Upper lobe of left lung (tissue), 4 donors: ENCODE measurements at regions not wholly inside any gene's neighbourhood (a gene's known extent, or its start where the extent isn't known, plus 50 kb on each side); places are given as distances from the start of the nearest gene placed in this dataset.

Source experiments
- CTCF ChIP-seq, 6 experiments: fragments of 450-650 bp in 4 of 6; fragments of 200-600 bp in 2 of 6; sonication (generic) in 2 of 6; IDR thresholded peaks; one replicate each; pipeline ENCODE4 v1.5.1; 2016 to 2019; ENCODE audit warnings: antibody characterized with exemption in 6 of 6
- POLR2A ChIP-seq, 4 donors: fragments of 450-650 bp; IDR thresholded peaks; one replicate each; pipeline ENCODE4 v1.5.1; 2016 to 2017; ENCODE audit warnings: antibody characterized with exemption in 4 of 4, mild to moderate bottlenecking in 2 of 4

- TF ChIP-seq POLR2A (IDR thresholded peaks at IDR 0.05) (no peak), CTCF (IDR thresholded peaks at IDR 0.05) (no peak)
These were observed 650.4 kb downstream of the RNF144A start for GRCh38 chr2:7567646-7568045.
